NCI-H510A (cell line): ENCODE measurements at regions not wholly inside any gene's neighbourhood (a gene's known extent, or its start where the extent isn't known, plus 50 kb on each side); places are given as distances from the start of the nearest gene placed in this dataset.
"Not testable (repeated sequence)": the region's sequence is repeated elsewhere in the genome, so short reads cannot be mapped to it uniquely, and the experiment has no call there.

Experiments
- DNase-seq: peaks from one replicate; lab custom pipeline; 2025; lab: John Stamatoyannopoulos, UW

- DNase-seq = no peak
Observed at GRCh38 chr5:158478139-158478538, 619.2 kb upstream of the CLINT1 start.

- no peak for DNase-seq
Observed at GRCh38 chr5:158477214-158477613, 618.3 kb upstream of the CLINT1 start.

DNA sequence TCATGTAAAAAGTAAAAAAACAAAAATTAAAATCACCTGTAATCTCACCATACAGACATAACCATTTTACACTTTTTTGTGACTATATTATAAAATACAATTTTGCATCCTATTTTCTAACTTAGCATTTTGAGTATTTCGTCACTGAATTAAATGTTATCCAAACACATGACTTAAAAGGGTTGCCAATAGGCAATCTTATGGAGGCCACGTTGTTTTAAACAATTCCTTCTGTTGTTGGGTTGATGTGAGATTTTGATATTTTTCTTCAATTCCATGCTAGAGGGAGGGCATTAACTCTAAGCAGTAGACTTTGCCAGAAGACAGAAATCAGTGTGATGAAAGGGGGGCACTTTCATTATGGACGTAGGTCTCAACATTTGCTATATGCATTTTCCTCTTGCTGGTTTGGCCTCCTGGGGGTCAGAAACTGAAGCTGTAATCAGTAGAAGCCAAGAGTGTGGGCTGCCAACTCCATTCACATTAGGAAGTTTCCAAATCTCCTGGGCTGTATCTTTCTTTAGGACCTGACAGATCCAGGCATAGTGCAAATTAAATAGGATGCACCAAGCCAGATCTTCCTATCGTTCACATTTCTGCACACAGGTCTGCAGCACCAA, 614.2 kb upstream of the CLINT1 start:
- DNase-seq = no peak

DNA sequence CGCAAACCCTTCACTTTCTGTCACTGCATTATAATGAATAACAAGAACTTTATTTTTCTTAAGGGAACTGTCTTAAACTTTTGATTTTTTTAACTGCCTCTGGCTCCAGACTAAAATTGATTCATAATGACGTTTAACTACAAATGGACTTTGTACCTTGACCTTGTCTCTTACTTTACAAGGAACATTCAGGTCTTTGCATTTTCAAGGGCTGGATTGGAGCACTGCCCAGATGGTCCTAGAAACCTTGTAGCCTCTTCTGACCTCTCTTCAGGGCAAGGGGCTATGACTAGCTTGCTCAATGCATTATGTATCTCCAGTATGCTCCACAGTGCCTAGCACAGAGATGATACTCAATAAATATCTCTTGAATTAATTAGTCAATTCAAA, 612.6 kb upstream of the CLINT1 start:
- no peak for DNase-seq

- DNase-seq = no peak
Observed at GRCh38 chr5:158470764-158471534, 612.0 kb upstream of the CLINT1 start.

DNA sequence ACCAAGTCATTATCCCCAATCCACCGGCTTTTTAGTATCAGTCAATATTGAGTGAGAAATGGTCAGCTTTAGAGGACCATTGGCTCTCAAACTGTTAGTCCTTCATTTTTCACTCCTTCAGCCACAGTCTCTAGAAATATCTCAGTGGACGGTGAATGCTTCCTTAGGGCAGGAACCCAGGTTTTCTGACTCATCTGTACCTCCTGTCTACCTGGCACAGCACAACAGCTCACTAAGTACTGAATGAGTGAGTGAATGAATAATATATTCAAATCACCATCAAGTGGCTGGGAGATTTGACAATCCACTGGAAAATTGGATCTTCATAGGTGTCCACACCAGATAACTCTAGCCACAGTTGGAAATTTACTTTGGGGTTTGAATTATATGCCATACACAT, 609.5 kb upstream of the CLINT1 start:
- no peak for DNase-seq

GRCh38 chr5:158466191-158466590, 607.2 kb upstream of the CLINT1 start:
- DNase-seq = no peak

DNA sequence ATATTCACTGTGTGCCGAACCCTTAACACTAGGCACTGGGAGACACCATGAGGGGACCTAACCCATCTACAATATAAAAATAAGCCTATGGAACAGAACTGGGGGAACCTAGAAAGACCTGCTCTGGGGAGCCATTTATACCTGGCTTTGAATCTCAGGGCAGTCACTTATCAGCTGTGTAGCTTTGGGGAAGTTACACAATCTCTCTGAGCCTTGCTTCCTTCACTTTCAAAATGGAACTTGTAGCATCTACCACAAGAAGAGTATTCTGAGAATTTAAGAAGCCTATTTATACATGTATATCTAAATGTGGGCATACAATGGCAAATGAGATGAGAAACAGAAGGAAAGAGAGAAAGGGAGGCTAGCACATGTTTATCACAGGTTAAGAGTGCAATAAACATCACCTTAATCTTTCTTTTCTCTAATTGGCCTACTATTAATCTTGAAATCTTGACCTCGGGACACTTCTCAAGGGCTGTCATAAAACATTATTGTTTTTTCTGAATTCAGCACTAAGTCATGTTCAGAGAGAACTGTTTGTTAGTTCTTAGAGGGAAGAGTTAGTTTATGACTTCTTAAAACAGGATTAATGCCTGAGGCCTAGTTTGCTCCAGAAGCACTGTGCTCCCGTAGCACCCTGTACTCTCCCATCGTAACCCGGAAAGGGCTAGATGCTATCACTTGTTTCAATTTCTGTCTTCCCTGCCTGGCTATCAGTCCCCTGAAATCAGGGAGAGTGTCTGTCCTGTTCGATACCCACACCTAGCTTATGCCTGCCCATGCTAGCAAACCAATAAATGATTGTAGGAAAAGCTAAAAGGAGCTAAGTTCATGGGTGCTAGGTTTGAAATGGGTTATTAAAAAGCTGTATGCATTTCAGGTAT, 606.4 kb upstream of the CLINT1 start:
- DNase-seq = no peak

DNA sequence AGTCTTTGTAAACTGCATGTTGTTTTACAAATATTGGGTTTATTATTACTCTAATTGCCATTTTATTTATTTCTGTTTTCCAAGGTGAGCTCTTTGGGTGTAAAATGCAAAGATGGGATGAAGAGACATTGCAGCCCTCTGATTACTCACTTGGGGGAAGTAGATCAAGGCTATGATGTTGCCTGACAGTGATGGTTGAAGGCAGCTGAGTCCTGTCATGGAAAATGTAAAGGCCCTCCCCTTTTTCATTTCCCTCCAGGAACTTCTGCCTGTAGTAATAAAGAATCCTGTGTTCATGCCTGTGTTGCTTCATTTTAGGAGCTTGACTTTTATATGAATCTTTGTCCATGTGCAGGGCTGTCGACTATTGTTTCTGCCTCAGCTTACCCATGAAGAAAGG, 605.4 kb upstream of the CLINT1 start:
- DNase-seq = no peak

DNA sequence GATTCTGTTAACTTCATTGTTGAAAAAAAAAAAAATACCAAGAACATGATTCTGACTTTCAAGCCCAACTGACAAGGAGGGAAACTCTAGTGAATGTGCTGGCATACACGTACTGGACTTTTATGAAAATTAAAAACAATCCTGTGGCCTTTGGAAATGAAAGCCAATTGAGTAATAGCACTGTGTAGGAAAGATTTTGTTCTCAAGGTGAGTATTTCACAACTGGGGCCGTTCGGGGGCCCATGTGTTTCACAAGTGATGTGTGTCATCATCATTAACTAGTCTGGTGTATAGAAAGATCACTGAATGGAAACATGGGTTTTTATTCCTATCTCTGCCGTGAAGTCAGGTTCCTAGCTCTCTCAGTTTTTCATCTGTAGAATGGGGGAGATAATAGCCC, 605.0 kb upstream of the CLINT1 start:
- DNase-seq = no peak

DNA sequence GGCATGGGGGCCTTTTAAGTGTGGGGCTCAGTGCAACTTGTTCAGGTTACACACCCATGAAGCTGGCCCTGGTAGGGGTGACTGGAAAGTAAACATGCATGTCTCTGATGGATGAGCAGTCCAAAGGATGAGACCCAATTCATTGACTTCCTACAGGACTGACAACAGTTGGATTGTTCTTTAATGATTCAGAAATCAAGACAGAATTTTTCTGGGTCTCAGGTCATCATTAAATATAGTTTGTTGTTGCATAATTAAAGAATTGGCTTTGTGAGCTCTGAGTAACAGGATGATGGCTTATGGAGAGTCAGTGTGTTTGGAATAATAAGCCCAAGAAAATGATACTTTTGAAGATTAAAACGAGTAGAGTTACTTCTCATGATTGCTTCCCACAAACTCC, 604.2 kb upstream of the CLINT1 start:
- no peak for DNase-seq

DNA sequence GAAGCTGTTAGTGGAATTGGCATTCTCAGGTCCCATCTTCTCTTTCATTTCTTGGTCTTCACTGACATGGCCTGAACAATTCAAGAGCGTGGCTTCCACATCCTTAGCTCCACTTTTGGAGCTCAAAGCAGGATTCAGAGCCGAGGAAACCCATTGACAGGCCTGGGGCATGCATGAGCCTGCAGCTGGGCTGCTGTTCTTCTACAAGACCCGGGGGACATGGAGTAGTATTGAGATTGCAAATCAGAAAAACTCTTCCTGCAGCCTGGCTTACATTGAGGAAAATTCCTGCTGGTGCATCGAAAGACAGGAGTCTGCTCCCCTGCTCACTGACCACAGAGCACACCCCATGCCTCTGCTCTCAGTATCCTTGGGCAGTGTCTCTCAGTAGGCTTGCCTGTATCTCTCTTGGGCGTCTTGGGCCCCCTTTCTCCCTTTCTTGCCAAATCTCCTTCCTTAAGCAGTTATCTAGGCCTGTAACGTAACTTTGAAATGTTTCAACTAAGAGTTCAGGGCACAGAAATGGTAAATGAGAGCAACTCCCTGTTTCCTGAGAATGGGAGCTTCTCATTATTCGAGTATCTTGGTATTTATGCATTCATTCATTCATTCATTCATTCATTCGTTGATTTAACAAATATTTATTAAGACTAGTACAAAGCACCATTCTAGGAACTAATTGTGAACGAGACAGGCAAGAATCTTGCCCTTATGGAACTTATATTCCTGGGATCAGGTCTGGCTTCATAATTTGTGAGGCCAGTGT, 603.6 kb upstream of the CLINT1 start:
- DNase-seq = no peak

GRCh38 chr5:158461240-158461854, 602.4 kb upstream of the CLINT1 start:
- no peak for DNase-seq

GRCh38 chr5:158458086-158458485, 599.1 kb upstream of the CLINT1 start:
- DNase-seq = no peak

GRCh38 chr5:158456756-158457155, 597.8 kb upstream of the CLINT1 start:
- DNase-seq = no peak

GRCh38 chr5:158456241-158456640, 597.3 kb upstream of the CLINT1 start:
- no peak for DNase-seq

GRCh38 chr5:158451993-158452672, 593.2 kb upstream of the CLINT1 start:
- no peak for DNase-seq

GRCh38 chr5:158451203-158451992, 592.5 kb upstream of the CLINT1 start:
- no peak for DNase-seq

DNA sequence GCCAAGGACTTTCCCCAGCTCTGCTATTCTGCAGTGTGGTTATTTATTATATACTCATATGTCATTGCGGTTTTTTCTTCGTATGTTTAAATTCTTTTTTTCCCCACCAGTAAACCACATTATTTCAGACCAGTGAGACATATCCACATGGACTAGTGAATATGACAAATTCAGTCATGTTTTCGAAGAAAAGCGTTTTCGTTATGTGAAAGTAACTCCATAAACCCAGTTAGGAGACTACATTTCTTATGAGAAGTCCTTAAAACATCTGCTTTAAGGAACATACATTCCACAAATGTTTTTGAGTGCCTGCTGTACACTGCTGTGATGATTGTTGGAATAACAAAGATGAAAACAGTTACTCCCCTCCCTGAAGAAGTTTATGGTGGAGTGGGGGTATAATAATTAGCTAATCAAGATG, 591.8 kb upstream of the CLINT1 start:
- DNase-seq = no peak

DNA sequence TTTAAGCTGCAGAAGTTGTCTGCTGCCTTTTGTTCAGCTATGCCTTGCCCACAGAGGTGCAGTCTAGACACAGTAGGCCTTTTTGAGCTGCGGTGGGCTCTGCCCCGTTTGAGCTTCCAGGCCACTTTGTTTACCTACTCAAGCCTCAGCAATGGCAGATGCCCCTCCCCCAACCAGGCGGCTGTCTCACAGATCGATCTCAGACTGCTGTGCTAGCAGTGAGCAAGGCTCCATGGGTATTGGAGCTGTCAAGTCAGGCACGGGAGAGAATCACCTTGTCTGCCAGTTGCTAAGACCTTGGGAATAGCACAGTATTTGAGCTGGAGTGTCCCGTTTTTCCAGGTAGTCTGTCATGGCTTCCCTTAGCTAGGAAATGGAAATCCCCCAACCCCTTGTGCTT, 587.8 kb upstream of the CLINT1 start:
- not testable (repeated sequence) for DNase-seq
